ENCODE measurements at regions not wholly inside any gene's neighbourhood (a gene's known extent, or its start where the extent isn't known, plus 50 kb on each side); places are given as distances from the start of the nearest gene placed in this dataset.

DNA sequence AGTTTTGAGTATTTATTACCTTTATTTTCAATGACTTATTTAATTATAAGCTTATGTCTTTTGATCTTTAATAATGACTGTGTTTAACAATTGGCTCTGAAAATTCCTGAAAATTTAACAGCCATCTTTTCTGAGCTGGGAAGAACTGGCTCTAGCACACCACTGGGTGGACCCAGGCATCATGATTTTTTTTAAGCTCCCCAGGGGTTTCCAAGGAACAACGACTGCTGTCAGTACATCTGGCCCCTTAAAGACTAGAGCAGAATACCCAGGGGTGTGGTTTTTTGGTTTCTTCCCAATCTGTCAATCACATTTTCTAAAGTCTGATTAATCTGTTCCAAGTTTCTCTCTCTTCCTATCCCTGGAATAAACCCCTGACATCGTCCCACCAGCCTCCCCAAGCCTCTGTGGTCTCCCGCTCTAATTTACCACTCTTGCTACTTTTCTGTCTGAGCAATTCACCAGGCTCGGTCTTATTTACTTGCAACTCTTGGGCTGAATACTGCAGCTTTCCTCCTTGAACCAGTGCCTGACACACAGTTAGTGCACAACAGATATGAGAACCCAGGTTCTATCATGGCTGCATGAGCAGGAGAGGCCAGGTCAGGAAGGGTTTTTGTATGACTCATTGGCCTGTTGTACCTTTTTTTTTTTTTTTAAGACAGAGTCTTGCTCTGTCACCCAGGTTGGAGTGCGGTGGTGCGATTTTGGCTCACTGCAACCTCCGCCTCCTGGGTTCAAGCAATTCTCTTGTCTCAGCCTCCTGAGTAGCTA lies 321.9 kb downstream of the ZSWIM6 start:
- DNase-seq, result no peak

DNA sequence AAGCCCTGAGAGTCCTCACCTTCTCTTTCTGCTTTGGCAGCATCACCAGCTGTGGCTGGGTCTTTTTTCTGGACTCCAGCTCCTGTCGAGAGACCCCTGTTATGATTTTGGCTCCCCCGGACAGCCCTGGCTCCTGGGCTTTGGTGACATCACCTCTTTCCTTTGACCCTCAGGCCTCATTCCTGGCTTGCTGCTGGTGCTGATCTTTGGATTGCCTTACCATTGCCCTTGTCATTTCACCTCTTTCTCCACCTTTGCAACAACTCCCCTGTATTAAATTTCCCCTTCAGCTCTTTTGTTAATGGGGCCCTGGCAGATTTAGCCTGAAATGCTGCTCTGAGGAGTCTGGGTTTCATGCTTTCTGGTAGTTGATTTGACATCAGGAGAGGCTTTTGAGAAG lies 322.8 kb downstream of the ZSWIM6 start:
- DNase-seq, result no peak

DNA sequence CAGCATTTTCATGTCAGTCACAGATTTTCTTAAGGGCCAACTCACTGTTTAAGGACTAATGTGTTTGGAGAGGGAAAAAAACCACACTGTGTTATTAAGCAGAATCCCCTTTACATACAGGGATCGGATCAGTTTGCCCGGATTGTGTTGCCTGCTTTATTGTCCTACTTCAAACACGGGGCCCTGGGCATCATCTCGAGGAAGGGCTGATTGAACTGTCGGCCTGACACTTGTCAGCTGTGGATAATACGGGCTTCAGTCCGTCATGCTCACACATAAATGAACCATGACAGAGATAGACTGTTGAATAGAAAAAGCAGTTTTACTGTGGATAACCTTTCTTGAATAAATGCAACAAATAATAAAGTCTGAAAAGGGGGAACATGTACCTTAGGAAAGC lies 325.0 kb downstream of the ZSWIM6 start:
- DNase-seq, result no peak

DNA sequence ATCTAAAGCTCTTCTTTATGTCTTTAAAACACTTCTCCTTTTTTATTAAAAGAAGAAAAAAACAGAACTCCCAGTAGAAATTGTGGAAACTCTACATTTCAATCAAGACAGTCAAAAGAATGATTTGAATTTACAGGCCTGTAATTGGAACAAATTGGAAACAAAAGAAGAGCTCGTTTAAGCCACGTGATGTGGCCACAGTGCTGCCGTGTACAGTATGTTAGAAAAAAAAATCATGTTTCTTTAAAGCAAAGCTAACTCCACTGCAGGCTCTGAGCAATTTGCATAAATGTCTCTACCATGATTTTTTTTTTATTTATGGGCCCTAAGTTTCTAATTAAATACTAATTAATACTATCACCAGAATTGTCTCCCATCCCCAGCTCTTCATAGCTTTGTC lies 325.6 kb downstream of the ZSWIM6 start:
- no peak for DNase-seq

DNA sequence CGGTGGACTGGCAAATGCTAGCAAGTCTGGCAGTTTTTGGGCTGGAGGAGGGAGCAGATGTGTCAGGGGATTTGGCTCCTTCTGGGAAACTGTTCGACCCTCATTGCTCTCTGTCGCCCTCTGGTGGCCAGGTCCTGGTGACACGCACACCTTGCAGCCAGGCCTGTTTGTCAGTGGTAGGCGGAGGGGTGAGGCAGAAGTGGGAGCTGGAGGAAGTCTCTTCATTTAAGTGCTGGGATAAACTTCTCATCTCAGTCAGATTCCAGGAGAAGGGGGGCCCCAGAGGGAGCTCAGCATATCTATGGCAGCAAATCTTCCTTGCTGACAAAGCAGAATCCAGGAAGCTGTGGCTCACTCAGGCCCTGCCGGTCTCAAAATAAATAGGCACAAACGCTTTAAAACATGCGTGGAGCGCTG lies 326.5 kb downstream of the ZSWIM6 start:
- DNase-seq, result peak; percentile 26 to 63

DNA sequence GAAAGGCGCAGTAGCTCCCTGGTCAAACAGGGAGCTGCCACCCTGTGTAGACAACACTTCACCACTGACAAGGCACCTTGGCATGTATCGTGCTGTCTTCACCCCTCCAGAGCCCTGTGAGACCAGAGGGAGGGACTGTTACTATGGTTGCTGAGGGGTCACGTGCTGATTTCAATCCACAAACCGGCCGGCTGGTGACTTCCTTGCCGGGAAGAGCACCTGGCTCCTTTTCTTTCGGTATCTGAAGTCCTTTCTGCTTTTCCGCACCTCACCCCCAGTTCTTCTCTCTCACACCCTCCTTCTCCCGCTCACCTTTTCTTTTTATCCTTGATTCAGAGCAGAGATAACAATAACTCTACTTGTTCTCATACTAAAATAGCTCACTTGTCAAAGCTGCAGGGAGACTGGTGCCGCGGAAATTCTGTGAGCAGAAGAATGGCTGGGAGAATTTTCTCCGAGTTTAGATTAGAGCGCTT lies 327.2 kb downstream of the ZSWIM6 start:
- DNase-seq, result no peak

DNA sequence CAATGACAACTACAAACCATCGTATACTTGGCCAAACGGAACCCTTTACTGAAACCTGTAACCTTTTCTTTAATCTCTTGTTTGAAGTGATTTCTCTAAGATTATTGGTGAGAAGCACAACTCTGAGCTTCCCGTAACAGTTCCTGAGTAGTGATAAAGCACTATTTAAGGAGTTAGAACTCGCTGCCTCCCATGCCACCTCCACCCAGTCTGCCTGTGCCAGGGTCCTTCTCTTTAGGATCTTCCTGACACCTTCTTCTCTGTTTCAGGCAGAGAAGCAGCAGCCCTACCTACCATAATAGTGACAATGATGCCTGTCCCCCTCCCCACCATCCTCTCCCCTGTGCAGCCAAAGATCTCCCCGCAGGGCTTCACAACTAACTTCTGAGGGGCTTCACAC lies 330.6 kb downstream of the ZSWIM6 start:
- no peak for DNase-seq

DNA sequence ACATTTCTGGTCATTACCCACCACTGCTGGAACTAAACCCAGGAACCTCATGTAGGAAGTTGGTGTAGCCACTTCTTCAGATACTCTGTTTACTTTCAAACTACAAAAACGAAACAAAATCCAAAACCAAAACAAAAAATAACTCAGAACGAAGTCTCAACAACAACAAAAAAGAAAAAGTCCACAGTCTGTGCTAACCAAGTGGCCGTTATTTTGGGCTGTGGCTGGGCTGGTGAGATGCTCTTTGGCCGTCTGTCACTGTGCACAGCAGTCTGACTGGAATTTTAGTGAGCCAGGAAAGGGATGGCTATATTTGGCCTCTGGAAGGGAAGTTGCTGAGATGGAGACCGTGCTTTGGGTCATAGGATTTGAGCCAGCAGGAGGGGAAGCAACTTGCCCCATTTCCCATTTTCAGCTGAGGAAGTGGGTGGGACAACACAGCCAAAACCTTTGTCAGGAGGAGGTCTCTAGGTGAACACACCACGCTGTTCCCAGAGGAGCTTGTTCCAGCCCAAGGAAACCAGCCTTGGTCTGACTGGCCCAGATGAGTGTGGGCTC lies 334.1 kb downstream of the ZSWIM6 start:
- DNase-seq, result no peak

DNA sequence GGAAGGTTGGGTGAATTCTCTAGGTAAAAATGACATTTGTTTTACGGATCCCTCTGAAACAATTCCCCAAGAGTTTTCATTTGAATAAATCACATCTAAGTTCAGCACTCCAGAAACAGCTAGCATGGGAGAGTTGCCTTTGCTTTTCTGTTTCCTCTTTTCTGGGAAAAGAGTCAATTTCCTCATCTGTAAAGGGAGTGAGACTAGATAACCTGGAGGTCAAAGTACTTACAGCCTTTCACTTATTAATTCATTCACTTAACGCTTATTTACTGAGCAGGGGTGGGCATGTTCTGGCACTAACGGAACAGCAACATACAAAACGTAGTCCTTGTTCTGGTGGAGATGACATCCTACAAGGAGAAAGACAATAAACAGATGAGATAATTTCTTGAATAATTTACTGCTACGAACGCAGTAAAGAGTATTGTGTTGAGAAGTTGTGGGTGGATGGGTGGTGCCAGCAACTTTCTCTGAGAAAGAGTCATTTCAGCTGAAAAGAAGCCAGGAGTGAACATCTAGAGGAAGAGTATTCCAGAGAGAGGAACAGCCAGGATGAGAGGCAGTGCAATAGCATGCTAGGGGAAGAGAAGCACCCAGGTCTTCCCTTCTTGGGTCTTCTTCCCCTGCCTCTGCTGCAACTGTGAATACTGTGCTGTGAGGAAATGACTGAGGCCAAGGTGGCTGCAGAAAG lies 335.6 kb downstream of the ZSWIM6 start:
- DNase-seq, result no peak

DNA sequence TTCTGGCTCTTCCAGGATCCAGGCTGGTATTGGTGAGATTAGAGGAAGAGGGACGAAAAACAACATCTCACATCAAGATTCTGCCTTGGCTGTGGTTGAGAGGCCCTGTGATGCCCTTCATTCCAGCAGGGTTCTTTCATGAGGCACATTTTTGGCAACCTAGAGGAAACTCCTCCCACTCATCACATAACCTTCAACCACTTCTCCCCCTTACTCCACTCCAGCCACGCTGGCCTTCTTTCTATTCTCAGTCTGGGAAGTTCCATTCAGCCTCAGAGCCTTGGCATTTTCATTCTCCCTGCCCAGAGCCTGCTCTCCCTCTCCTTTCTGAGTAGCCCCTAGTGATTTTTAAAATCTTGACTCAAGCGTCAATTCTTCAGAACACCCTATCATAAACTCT lies 337.5 kb downstream of the ZSWIM6 start:
- no peak for DNase-seq

DNA sequence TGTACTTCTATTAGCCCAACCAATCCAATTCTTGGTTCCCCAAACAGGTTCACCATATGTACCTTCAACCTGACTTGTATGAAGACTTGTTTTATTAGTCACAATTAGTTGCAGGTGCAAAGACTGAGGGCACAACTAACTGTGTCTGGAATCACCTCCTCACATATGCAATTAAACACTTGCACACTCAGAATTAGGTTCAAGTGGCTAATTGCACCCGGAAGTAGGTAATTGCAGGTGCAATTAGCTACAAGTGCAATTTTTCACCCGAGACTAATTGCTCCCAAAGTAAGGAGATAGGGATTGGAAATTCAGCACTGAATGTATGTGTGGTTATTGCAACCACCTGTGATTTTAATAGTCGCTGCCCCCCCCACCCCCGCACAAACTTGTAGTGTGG lies 338.9 kb downstream of the ZSWIM6 start:
- DNase-seq, result no peak

DNA sequence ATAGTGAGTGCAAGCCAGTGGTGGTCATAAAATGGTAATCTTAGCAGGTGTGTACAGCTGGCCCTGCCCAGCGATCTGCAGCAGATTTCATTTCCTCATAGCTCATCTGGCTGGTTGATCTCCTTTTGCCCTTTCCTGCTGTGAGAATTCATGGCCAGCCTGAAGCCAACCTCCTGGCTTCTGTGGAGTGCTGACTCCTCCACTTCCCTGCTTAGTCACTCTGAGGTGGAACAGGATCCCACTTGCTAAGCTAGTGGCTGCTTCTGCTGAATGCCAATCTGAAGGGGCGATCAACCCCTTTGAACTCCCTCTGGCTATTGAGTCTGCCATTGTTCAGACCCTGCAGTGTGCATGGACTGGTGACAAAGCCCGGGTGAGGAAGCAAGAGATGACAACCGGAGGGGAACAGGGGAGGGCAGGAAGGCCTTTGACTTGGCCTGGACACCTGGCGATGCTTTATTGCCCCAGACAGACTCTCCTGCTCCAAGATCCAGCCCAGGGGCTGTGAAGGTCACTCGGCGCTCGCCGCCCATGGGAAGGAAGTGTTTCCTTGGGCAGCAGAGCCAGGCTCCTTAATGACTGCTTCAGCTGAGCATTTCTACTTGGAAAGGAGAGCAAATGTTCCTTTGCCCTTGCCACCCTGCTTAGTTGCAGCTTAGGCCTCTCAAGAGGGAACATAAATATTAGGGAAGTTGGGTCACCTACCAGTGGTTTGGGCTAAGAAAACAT lies 341.1 kb downstream of the ZSWIM6 start:
- DNase-seq, result no peak

DNA sequence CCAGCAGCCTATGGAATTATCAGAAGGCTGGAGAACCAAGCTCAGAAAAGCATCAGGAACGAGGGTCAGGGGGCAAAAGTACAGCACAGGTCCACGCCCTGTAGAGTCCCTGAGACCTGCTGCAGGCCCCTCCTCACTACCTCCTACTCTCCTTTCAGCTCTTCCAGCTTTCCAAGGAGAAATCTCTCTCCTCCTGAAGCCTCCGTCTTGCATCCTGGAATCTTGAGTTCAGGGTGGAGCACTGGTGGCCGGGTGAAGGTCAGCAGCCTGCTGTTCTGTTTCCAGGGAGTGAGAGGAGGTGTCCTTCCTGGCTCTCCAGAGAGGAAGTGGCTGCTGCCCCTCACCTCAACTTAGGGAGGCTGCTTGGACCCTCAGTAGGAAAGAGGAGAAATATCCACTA lies 342.3 kb downstream of the ZSWIM6 start:
- no peak for DNase-seq

DNA sequence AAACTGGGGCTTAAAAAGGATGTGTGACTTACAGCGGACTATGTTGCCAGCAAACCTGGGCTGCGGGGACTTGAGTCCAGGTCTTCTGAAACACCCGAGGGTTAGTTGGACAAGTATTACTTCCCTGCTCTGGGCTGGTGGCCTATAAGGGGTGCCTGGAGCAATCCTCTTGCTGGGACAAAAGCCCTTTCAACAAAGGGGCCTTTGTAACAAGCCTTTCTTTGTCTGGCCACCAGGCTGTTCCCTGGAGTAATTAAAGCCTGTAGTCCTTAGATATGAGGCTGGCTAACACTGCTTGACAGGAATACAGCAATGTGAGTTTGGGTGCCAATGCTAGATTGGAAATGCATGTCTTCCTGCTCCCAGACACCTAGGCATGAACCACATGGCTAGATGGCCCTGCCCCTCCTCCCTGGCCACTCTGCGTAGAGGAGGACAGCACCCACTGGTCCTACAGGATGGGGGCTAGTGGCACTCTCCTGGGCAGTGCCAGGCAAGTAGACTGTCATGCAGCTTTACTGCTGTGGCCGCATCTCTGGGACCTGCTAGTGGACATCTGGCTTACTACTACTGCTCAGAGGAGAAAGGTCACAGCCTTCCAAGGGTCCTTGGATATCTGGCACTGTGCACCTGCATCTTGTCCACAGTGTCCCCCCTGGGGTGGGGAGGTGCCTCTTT lies 343.1 kb downstream of the ZSWIM6 start:
- no peak for DNase-seq

DNA sequence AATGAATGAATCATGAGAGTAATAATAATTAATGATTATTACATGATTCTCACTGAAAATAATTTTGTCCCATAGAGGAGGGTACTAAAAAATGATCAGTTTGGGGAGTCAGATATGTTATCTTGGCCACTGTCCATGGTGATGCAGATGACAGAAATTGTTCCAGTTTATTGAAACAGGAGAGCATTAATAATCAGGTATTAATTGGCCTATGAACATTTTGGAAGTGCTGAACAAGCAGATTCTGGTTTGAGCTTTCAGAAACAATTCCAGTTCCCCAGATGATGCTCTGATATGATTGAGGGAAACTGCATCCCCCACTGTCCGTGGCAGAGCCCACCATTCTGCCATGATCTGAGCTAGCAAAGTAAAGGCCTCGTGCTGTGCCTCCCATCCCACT lies 345.2 kb downstream of the ZSWIM6 start:
- DNase-seq, result no peak

DNA sequence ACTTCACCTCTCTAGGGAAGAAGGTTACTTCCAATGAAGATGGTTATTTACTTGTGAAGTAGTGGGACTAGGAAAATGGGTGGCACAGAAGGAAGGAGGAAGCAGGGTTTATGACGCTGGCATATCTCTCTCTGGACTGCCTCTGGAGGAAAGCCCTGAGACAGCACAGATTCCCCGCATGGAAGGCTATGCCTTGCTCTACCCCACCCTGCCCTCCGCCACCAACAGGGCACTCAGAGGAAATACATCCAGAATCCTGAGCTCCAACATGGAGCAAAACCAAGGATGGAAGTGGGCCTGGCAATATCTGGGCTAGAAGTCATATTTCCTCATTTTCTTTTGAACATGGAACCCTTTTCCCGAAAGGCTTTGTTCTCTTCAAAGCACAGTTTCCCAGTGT lies 346.9 kb downstream of the ZSWIM6 start:
- no peak for DNase-seq

DNA sequence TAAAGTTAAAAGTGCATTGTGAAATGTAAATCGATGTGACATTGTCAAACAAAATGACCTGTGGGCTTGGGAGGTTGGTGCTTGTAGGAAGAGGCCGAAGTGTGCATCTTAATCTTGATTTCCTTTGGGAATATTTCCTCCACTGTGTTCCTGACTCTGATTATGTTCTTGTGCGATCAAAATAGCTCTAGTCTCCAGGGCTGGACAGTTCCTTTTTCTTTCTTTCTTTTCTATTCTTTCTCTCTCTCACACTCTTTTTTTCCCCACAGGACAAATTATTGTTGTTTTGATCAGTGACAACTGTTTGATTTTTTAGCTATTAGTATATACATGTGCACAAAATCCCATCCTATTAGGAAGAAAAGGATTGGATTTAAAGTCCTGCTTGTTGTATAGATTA lies 347.5 kb downstream of the ZSWIM6 start:
- no peak for DNase-seq

DNA sequence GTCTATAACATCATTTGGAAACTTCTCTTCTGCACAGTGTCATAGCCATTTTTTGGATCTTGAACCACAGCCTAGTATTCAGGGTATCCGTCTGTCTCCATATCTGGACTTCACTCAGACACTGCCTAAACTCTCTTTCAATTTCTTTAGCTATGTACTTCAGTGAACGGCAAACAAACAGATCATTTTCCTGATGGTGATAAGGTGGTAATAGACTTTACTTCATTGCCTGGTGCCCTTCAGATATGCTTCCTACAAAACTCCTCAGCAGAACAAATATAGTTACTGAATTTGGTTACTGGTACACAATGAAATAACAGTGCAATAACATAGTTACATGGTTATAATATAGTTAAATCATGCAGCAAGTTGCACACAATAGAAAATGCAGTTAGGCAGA lies 348.2 kb downstream of the ZSWIM6 start:
- no peak for DNase-seq

DNA sequence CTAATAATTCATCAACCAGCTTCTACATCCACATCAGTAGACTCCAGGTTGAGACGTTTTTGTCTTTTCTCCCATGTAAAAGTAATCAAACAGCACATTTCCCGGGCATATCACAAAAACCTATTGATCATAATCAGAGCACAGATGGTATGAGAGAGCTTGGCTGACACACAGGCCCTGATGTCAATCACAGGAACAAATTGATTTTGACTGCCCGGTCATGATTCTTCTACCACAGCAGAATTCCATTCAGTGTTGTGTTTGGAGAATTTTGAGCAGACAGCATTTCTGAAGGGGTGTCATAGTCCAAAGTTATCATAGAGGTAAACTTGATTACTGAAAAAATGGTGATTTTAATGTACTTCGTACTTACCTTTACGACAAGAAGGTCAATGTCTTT lies 351.1 kb downstream of the ZSWIM6 start:
- DNase-seq, result no peak

DNA sequence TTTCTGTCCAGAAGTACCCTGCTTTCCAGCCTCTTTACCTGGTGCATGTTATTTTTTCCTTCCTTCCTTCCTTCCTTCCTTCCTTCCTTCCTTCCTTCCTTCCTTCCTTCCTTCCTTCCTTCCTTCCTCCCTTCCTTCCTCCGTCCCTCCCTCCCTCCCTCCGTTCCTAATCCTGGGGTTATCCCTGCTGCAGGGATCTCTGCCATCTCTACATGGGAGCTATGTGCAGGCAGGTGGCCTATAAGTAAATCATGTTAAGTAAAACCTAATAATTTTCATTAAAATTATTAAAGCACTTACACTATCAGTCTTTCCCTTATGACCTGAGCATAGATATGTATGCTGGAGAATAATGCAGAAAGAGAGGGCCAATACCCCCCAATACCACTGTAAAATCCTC lies 351.9 kb downstream of the ZSWIM6 start:
- no peak for DNase-seq

DNA sequence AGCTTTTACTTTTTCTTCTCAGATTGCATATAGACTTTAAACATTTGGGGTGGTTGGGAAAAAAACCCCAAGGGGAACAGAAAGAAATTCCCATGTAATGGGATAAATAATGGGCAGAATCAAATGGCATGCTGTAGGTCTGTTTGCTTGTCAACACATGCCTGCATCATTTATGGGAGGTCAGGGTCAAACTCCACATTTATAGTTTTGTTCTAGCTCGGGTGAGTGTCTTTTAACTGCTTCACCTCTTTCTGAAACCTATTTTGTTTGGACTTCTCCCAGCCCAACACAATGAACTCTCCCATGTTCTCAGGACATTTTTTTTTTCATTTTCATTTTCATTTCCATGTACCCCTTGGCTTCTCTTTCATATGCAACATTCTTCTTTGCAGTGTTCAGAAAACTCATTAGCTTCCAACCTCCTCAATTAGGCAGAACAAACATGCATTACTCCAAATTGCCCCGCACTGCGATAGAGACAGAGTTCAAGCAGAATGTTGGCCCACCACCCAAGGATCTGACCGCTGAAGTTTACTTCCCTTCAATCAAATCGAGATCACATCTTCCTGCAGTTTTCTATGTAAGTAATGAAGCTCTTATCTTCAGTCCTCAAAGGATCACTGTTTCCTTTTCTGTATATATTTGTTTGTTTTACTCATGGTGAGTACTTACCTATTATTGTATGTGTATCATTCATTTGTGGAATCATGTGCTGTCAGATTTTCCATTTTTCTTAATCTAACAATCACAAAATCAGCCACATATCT lies 354.6 kb downstream of the ZSWIM6 start:
- DNase-seq, result no peak

DNA sequence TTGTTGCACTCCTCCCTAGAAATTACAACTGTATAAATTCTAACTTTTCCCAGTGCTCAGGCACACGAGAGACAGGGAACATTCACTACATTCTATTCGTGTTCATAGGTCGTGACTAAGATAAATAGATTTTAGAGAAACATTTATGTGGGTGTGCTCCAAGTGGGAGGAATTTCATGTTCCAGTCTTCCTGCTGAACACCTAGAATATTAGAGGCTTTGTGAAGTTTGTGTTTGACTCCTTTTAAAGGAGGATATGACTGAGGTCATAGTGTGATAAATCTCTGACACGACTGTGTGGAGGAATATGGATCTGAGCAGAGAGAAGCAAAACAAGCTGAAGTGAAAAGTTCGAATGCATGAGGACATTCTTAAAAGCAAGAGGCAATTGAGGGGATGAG lies 355.3 kb downstream of the ZSWIM6 start:
- no peak for DNase-seq
